Thymus (tissue), 11 donors: ENCODE measurements at regions not wholly inside any gene's neighbourhood (a gene's known extent, or its start where the extent isn't known, plus 50 kb on each side); places are given as distances from the start of the nearest gene placed in this dataset.

Source experiments
- DNase-seq, 9 donors: peaks; one replicate each; pipeline ENCODE4 v3.0.0-alpha.2; 2013; ENCODE audit warnings: low spot score in 9 of 9, low read depth in 6 of 9, missing footprints in 1 of 9
- H3K27ac ChIP-seq, 2 donors: one replicate each; pipeline ENCODE4 v1.5.1; 2013; ENCODE audit warnings: control low read depth in 1 of 2, low read depth in 1 of 2, low read length in 1 of 2, mild to moderate bottlenecking in 1 of 2, moderate library complexity in 1 of 2
- H3K27me3 ChIP-seq, 2 donors: one replicate each; pipeline ENCODE4 v1.5.1; 2013; ENCODE audit warnings: low read length in 1 of 2; ENCODE audit not compliant: control insufficient read depth in 2 of 2, insufficient read depth in 1 of 2
- H3K36me3 ChIP-seq, 2 donors: one replicate each; pipeline ENCODE4 v1.5.1; 2013; ENCODE audit warnings: low read length in 1 of 2, mild to moderate bottlenecking in 1 of 2, moderate library complexity in 1 of 2; ENCODE audit not compliant: control insufficient read depth in 2 of 2, insufficient read depth in 2 of 2
- H3K4me1 ChIP-seq, 2 donors: one replicate each; pipeline ENCODE4 v1.5.1; 2013; ENCODE audit warnings: low read length in 2 of 2; ENCODE audit not compliant: control insufficient read depth in 2 of 2, insufficient read depth in 2 of 2
- H3K4me3 ChIP-seq, 2 donors: one replicate each; pipeline ENCODE4 v1.5.1; 2013; ENCODE audit warnings: low read length in 2 of 2, control low read depth in 1 of 2, mild to moderate bottlenecking in 1 of 2
- H3K9me3 ChIP-seq, 2 donors: one replicate each; pipeline ENCODE4 v1.5.1; 2013; ENCODE audit warnings: low read length in 1 of 2, mild to moderate bottlenecking in 1 of 2; ENCODE audit not compliant: control insufficient read depth in 2 of 2, insufficient read depth in 1 of 2
- WGBS: extraction: QIAGEN DNeasy Blood & Tissue Kit; methylation state at CpG from one replicate; pipeline ENCODE4 v1.1.7; 2013; 5-methylcytosine and 5-hydroxymethylcytosine counted together
- donor health status: healthy.

GRCh38 chr11:104614117-104614680 is 284.1 kb downstream of the CASP12 start:
- Histone ChIP-seq H3K4me1 (no peaks in the 10 kb centered on the region), H3K27ac (no peak overlapping the region), H3K27me3 (no peaks in the 10 kb centered on the region), H3K4me3 (no peak overlapping the region), H3K36me3 (no peaks in the 10 kb centered on the region), H3K9me3 (no peaks in the 10 kb centered on the region)
- WGBS: 97% methylated on average over 1 of the region's 1 CpG
- no peak for DNase-seq

GRCh38 chr11:104610635-104611034 is 287.6 kb downstream of the CASP12 start:
- Histone ChIP-seq H3K27me3 (no peaks in the 10 kb centered on the region), H3K27ac (no peak overlapping the region), H3K36me3 (no peaks in the 10 kb centered on the region), H3K4me3 (no peak overlapping the region), H3K4me1 (no peaks in the 10 kb centered on the region), H3K9me3 (no peaks in the 10 kb centered on the region)
- no peak for DNase-seq
- WGBS: 94% methylated on average over 3 of the region's 3 CpGs

GRCh38 chr11:104609311-104610085 is 288.8 kb downstream of the CASP12 start:
- Histone ChIP-seq H3K27me3 (no peaks in the 10 kb centered on the region), H3K9me3 (no peaks in the 10 kb centered on the region), H3K27ac (no peak overlapping the region), H3K36me3 (no peaks in the 10 kb centered on the region), H3K4me3 (no peak overlapping the region), H3K4me1 (no peaks in the 10 kb centered on the region)
- peak in 5 of 9 donors; percentile 8 to 47 (median 19) for DNase-seq
- 86% methylated on average over 2 of the region's 2 CpGs for WGBS

GRCh38 chr11:104602643-104603042 is 295.6 kb downstream of the CASP12 start:
- H3K4me3 ChIP-seq: no peak overlapping the region
- H3K4me1 ChIP-seq: no peaks in the 10 kb centered on the region
- H3K36me3 ChIP-seq: no peaks in the 10 kb centered on the region
- no peaks in the 10 kb centered on the region for H3K9me3 ChIP-seq
- DNase-seq: no peak
- H3K27me3 ChIP-seq: no peaks in the 10 kb centered on the region
- 96% methylated on average over 4 of the region's 4 CpGs for WGBS
- H3K27ac ChIP-seq: no peak overlapping the region

- Histone ChIP-seq H3K27me3 (no peaks in the 10 kb centered on the region), H3K9me3 (no peaks in the 10 kb centered on the region), H3K36me3 (no peaks in the 10 kb centered on the region), H3K4me3 (no peak overlapping the region), H3K4me1 (no peaks in the 10 kb centered on the region), H3K27ac (no peak overlapping the region)
- DNase-seq: no peak
- 97% methylated on average over 2 of the region's 2 CpGs for WGBS
These were observed 303.9 kb downstream of the CASP12 start for GRCh38 chr11:104594228-104594958.

- no peaks in the 10 kb centered on the region for H3K27me3 ChIP-seq
- H3K9me3 ChIP-seq: no peaks in the 10 kb centered on the region
- H3K4me3 ChIP-seq: no peak overlapping the region
- WGBS: 95% methylated on average over 1 of the region's 1 CpG
- no peak overlapping the region for H3K27ac ChIP-seq
- no peaks in the 10 kb centered on the region for H3K36me3 ChIP-seq
- DNase-seq: no peak
- no peaks in the 10 kb centered on the region for H3K4me1 ChIP-seq
These were observed 309.3 kb downstream of the CASP12 start for GRCh38 chr11:104588970-104589369.

- no peaks in the 10 kb centered on the region for H3K36me3 ChIP-seq
- H3K27me3 ChIP-seq: no peaks in the 10 kb centered on the region
- DNase-seq: no peak
- no peak overlapping the region for H3K27ac ChIP-seq
- no peak overlapping the region for H3K4me3 ChIP-seq
- no peaks in the 10 kb centered on the region for H3K9me3 ChIP-seq
- WGBS: 74% methylated on average over 2 of the region's 2 CpGs
- H3K4me1 ChIP-seq: no peaks in the 10 kb centered on the region
These were observed 309.8 kb downstream of the CASP12 start for GRCh38 chr11:104588446-104588845.

- WGBS: 88% methylated on average over 2 of the region's 2 CpGs
- no peak overlapping the region for H3K27ac ChIP-seq
These were observed 313.4 kb downstream of the CASP12 start for GRCh38 chr11:104584823-104585222.

GRCh38 chr11:104583857-104584256 is 314.4 kb downstream of the CASP12 start:
- Histone ChIP-seq H3K4me3 (no peak overlapping the region), H3K27me3 (no peaks in the 10 kb centered on the region), H3K27ac (no peak overlapping the region), H3K4me1 (no peaks in the 10 kb centered on the region), H3K36me3 (no peaks in the 10 kb centered on the region), H3K9me3 (no peaks in the 10 kb centered on the region)
- 95% methylated on average over 10 of the region's 10 CpGs for WGBS
- DNase-seq: no peak

More at GRCh38 chr11:104584823-104585222, 313.4 kb downstream of the CASP12 start:
- H3K36me3 ChIP-seq: no peaks in the 10 kb centered on the region
- H3K4me1 ChIP-seq: no peaks in the 10 kb centered on the region
- H3K9me3 ChIP-seq: no peaks in the 10 kb centered on the region
- DNase-seq: no peak
- H3K27me3 ChIP-seq: no peaks in the 10 kb centered on the region
- no peak overlapping the region for H3K4me3 ChIP-seq
